ENCODE measurements at regions not wholly inside any gene's neighbourhood (a gene's known extent, or its start where the extent isn't known, plus 50 kb on each side); places are given as distances from the start of the nearest gene placed in this dataset.

GRCh38 chr6:148166339-148166968 is 176.2 kb upstream of the SASH1 start:
- H3K4me3 ChIP-seq (ENCODE audit: low read length): no peak overlapping the region
- TF ChIP-seq CTCF (conservative IDR thresholded peaks at IDR 0.05; ENCODE audit: low read depth, low read length): peak; percentile 63
- DNase-seq (ENCODE audit: low read depth): no peak

- no peak overlapping the region for H3K4me3 ChIP-seq (ENCODE audit: low read length)
- no peak for TF ChIP-seq CTCF (conservative IDR thresholded peaks at IDR 0.05; ENCODE audit: low read depth, low read length)
- no peak for DNase-seq (ENCODE audit: low read depth)
These were observed 172.9 kb upstream of the SASH1 start for GRCh38 chr6:148169706-148170105.

GRCh38 chr6:148170286-148170685 is 172.4 kb upstream of the SASH1 start:
- H3K4me3 ChIP-seq (ENCODE audit: low read length): no peak overlapping the region
- no peak for TF ChIP-seq CTCF (conservative IDR thresholded peaks at IDR 0.05; ENCODE audit: low read depth, low read length)
- no peak for DNase-seq (ENCODE audit: low read depth)

- no peak for DNase-seq (ENCODE audit: low read depth)
- TF ChIP-seq CTCF (conservative IDR thresholded peaks at IDR 0.05; ENCODE audit: low read depth, low read length): no peak
- H3K4me3 ChIP-seq (ENCODE audit: low read length): no peak overlapping the region
These were observed 169.1 kb upstream of the SASH1 start for GRCh38 chr6:148173548-148173947.

GRCh38 chr6:148175550-148176188 is 167.0 kb upstream of the SASH1 start:
- TF ChIP-seq CTCF (conservative IDR thresholded peaks at IDR 0.05; ENCODE audit: low read depth, low read length): no peak
- H3K4me3 ChIP-seq (ENCODE audit: low read length): no peak overlapping the region
- DNase-seq (ENCODE audit: low read depth): peak; percentile 17

GRCh38 chr6:148177589-148178233 is 164.9 kb upstream of the SASH1 start:
- no peak overlapping the region for H3K4me3 ChIP-seq (ENCODE audit: low read length)
- peak; percentile 68 for TF ChIP-seq CTCF (conservative IDR thresholded peaks at IDR 0.05; ENCODE audit: low read depth, low read length)
- no peak for DNase-seq (ENCODE audit: low read depth)

GRCh38 chr6:148179786-148180185 is 162.9 kb upstream of the SASH1 start:
- H3K4me3 ChIP-seq (ENCODE audit: low read length): no peak overlapping the region
- TF ChIP-seq CTCF (conservative IDR thresholded peaks at IDR 0.05; ENCODE audit: low read depth, low read length): peak; percentile 72
- no peak for DNase-seq (ENCODE audit: low read depth)

All from retinal pigment epithelial cell (primary cell).